H1 (cell line): ENCODE measurements at regions not wholly inside any gene's neighbourhood (a gene's known extent, or its start where the extent isn't known, plus 50 kb on each side); places are given as distances from the start of the nearest gene placed in this dataset.

Experiments used
- CTCF ChIP-seq, 3 experiments: IDR thresholded peaks; 1 replicate in 2 of 3; 2 replicates in 1 of 3; pipeline versions ENCODE4 v1.5.1 to v1.6.1; 2011; ENCODE audit warnings: low read length in 3 of 3, mild to moderate bottlenecking in 3 of 3, inconsistent platforms in 2 of 3, low read depth in 1 of 3, moderate library complexity in 1 of 3; ENCODE audit not compliant: insufficient read depth in 1 of 3; ENCODE audit errors: control extremely low read depth in 1 of 3
- EGR1 ChIP-seq: IDR thresholded peaks from 2 replicates; pipeline ENCODE4 v1.6.1; 2011; ENCODE audit warnings: low read depth, low read length, borderline replicate concordance
- EP300 ChIP-seq, 2 experiments: IDR thresholded peaks; 1 replicate in 1 of 2; 2 replicates in 1 of 2; pipeline ENCODE4 v1.6.1; 2011 to 2012; ENCODE audit warnings: low read depth in 2 of 2, low read length in 2 of 2, mild to moderate bottlenecking in 2 of 2, borderline replicate concordance in 1 of 2, inconsistent platforms in 1 of 2, moderate library complexity in 1 of 2
- EZH2 ChIP-seq: fragments of 200-600 bp; sonication (generic); IDR thresholded peaks from 2 replicates; pipeline ENCODE4 v1.7.1; 2012; ENCODE audit warnings: low read depth, mild to moderate bottlenecking, moderate library complexity, low read length, inconsistent platforms; ENCODE audit not compliant: severe bottlenecking
- KDM5A ChIP-seq: fragments of 200-600 bp; IDR thresholded peaks from 2 replicates; pipeline ENCODE4 v1.7.1; 2012; ENCODE audit warnings: mild to moderate bottlenecking, low read length, inconsistent platforms, mixed read lengths
- MAFK ChIP-seq: IDR thresholded peaks from 2 replicates; pipeline ENCODE4 v1.6.1; 2012; ENCODE audit warnings: low read depth, mild to moderate bottlenecking, improper control_type of control experiment, low read length
- SIN3A ChIP-seq, 2 experiments: IDR thresholded peaks in 1 of 2; conservative IDR thresholded peaks in 1 of 2; 2 replicates each; pipeline ENCODE4 v1.6.1; 2011 to 2012; ENCODE audit warnings: low read length in 2 of 2, improper control_type of control experiment in 1 of 2, low read depth in 1 of 2, mild to moderate bottlenecking in 1 of 2
- SUZ12 ChIP-seq: fragments of 200-600 bp; sonication (generic); IDR thresholded peaks from 2 replicates; pipeline ENCODE4 v1.6.1; 2012; ENCODE audit warnings: mild to moderate bottlenecking, inconsistent platforms, low read length, moderate library complexity, mixed read lengths
- TAF1 ChIP-seq: IDR thresholded peaks from 2 replicates; pipeline ENCODE4 v1.6.1; 2011; ENCODE audit warnings: mild to moderate bottlenecking, low read depth, low read length
- USF2 ChIP-seq: IDR thresholded peaks from 2 replicates; pipeline ENCODE4 v1.6.1; 2011; ENCODE audit warnings: low read length, improper control_type of control experiment
- YY1 ChIP-seq: IDR thresholded peaks from 2 replicates; pipeline ENCODE4 v1.6.1; 2011; ENCODE audit warnings: low read depth, mild to moderate bottlenecking, low read length

- TF ChIP-seq SIN3A (conservative IDR thresholded peaks at IDR 0.05 in 1 of 2, IDR thresholded peaks at IDR 0.05 in 1 of 2; ENCODE audit: low read depth in 1 of 2, low read length in 2 of 2): no peak
- no peak for TF ChIP-seq EP300 (IDR thresholded peaks at IDR 0.05; ENCODE audit: borderline replicate concordance in 1 of 2, low read depth in 2 of 2, low read length in 2 of 2)
- TF ChIP-seq EZH2: no peak
- no peak for TF ChIP-seq CTCF (IDR thresholded peaks at IDR 0.05; ENCODE audit: control extremely low read depth in 1 of 3, insufficient read depth in 1 of 3, low read depth in 1 of 3, low read length in 3 of 3)
- no peak for TF ChIP-seq YY1
- no peak for TF ChIP-seq MAFK
- TF ChIP-seq TAF1: no peak
- TF ChIP-seq EGR1: no peak
- TF ChIP-seq SUZ12: no peak
- no peak for TF ChIP-seq USF2
- no peak for TF ChIP-seq KDM5A
These were observed 516.2 kb upstream of the CA10 start for GRCh38 chr17:52674686-52675085.
